Natural killer cell (primary cell): ENCODE measurements at regions not wholly inside any gene's neighbourhood (a gene's known extent, or its start where the extent isn't known, plus 50 kb on each side); places are given as distances from the start of the nearest gene placed in this dataset.

Experiments
- ATAC-seq, 3 donors: fragments of 150-1000 bp in 2 of 3; fragments of 200-7000 bp in 1 of 3; cut with Tn5 transposase; 1 replicate in 1 of 3; 2 replicates in 2 of 3; pipeline ENCODE4 v1.10.0; 2021; ENCODE audit warnings: mild to moderate bottlenecking in 2 of 3, moderate library complexity in 2 of 3
- DNase-seq, 2 donors: peaks; one replicate each; pipeline versions ENCODE4 v3.0.0 to v3.0.0-alpha.2; 2013 to 2021; ENCODE audit warnings: mixed read lengths in 1 of 2
- H3K27ac ChIP-seq: one replicate; pipeline ENCODE4 v1.5.1; 2013; ENCODE audit warnings: mild to moderate bottlenecking, low read length
- H3K27me3 ChIP-seq: one replicate; pipeline ENCODE4 v1.6.1; 2013; ENCODE audit warnings: low read length; ENCODE audit not compliant: control insufficient read depth, insufficient read depth
- H3K36me3 ChIP-seq: one replicate; pipeline ENCODE4 v1.6.1; 2013; ENCODE audit warnings: low read length; ENCODE audit not compliant: control insufficient read depth, insufficient read depth
- H3K4me1 ChIP-seq: one replicate; pipeline ENCODE4 v1.6.1; 2013; ENCODE audit warnings: low read length; ENCODE audit not compliant: control insufficient read depth, insufficient read depth
- H3K4me3 ChIP-seq: one replicate; pipeline ENCODE4 v1.5.1; 2013; ENCODE audit warnings: low read length
- H3K9me3 ChIP-seq: one replicate; pipeline ENCODE4 v1.6.1; 2013; ENCODE audit warnings: low read length; ENCODE audit not compliant: control insufficient read depth, insufficient read depth
- H3K27ac Mint-ChIP-seq, 2 donors: one replicate each; pipeline ENCODE4 v1.8.0; 2022; ENCODE audit warnings: mild to moderate bottlenecking in 2 of 2, mixed read lengths in 2 of 2, moderate library complexity in 1 of 2
- H3K27me3 Mint-ChIP-seq, 2 donors: one replicate each; pipeline ENCODE4 v1.8.0; 2022; ENCODE audit warnings: low read depth in 2 of 2, mixed read lengths in 2 of 2
- H3K36me3 Mint-ChIP-seq: one replicate; pipeline ENCODE4 v1.8.0; 2022; ENCODE audit warnings: mixed read lengths
- H3K4me1 Mint-ChIP-seq, 2 donors: one replicate each; pipeline ENCODE4 v1.8.0; 2022; ENCODE audit warnings: mixed read lengths in 2 of 2
- H3K4me3 Mint-ChIP-seq: one replicate; pipeline ENCODE4 v1.8.0; 2022; ENCODE audit warnings: mild to moderate bottlenecking, moderate library complexity, mixed read lengths
- H3K9me3 Mint-ChIP-seq, 2 donors: one replicate each; pipeline ENCODE4 v1.8.0; 2022; ENCODE audit warnings: mixed read lengths in 2 of 2
- CTCF ChIP-seq: fragments of 200-600 bp; IDR thresholded peaks from one replicate; pipeline ENCODE4 v1.8.0; 2022; ENCODE audit warnings: antibody characterized with exemption
- WGBS: methylation state at CpG from one replicate; pipeline ENCODE4 v1.1.7; 2013; ENCODE audit warnings: missing lambda C conversion rate; ENCODE audit not compliant: insufficient coverage; 5-methylcytosine and 5-hydroxymethylcytosine counted together
- intact Hi-C: fragments of 100-400 bp; cut with micrococcal nuclease; formaldehyde crosslinking; loops from one replicate; pipeline ENCODE4 v1.14.2; 2022

DNA sequence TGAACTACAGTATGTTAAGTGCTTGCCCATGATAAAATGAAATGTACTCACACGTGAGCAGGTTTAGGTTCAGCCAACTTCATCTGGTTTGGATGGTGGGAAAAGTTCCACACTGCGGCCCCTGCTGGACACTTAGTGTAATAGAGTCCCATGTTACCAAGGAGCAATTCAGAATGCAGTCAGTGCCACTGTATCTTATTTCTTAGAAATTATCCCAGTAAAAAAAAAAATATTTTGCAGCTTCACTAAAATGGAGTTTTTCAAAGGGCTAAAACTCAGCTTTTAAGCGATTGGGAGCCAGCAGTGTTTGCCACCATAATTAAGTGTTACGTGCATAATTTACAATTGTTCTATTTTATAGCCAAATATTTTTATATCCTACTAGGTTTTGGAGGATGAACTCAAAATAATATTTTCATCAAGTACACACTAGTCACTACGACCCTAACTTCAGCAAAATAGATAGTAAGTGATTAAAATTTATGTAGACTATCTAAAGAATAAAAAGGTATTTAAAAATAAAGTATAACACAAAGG, 371.7 kb upstream of the GBE1 start:
- Histone ChIP-seq H3K4me3 (no peak overlapping the region), H3K4me1 (no peaks in the 10 kb centered on the region), H3K27me3 (no peaks in the 10 kb centered on the region), H3K36me3 (no peaks in the 10 kb centered on the region), H3K27ac (no peak overlapping the region), H3K9me3 (no peaks in the 10 kb centered on the region)
- WGBS = 31% methylated on average over 3 of the region's 5 CpGs
- ATAC-seq (peak; percentile 40 to 68 (median 65)), DNase-seq (peak in 1 of 2 donors; percentile 63)
- H3K27ac Mint-ChIP-seq = no peak overlapping the region
- H3K4me3 Mint-ChIP-seq = no peak overlapping the region
- no peaks in the 10 kb centered on the region for H3K27me3 Mint-ChIP-seq
- no peaks in the 10 kb centered on the region for H3K9me3 Mint-ChIP-seq
- H3K36me3 Mint-ChIP-seq = no peaks in the 10 kb centered on the region
- peak; percentile 61 for TF ChIP-seq CTCF
- intact Hi-C loops = loop anchor here (1.0 kb wide), 2 partner anchors 467 to 643 kb away; no protein-coding TSS in a partner anchor
- no peaks in the 10 kb centered on the region for H3K4me1 Mint-ChIP-seq

- Mint-ChIP-seq H3K27ac (no peak overlapping the region), H3K27me3 (no peaks in the 10 kb centered on the region), H3K36me3 (no peaks in the 10 kb centered on the region), H3K4me3 (no peak overlapping the region), H3K9me3 (no peaks in the 10 kb centered on the region), H3K4me1 (no peaks in the 10 kb centered on the region)
- Histone ChIP-seq H3K4me3 (no peak overlapping the region), H3K4me1 (no peaks in the 10 kb centered on the region), H3K9me3 (no peaks in the 10 kb centered on the region), H3K27ac (no peak overlapping the region), H3K27me3 (no peaks in the 10 kb centered on the region), H3K36me3 (no peaks in the 10 kb centered on the region)
- no peak for DNase-seq
- 97% methylated on average over 2 of the region's 3 CpGs for WGBS
- ATAC-seq = no peak
- TF ChIP-seq CTCF = no peak
- intact Hi-C loops = loop anchor here (1.0 kb wide), 2 partner anchors 466 to 642 kb away; no protein-coding TSS in a partner anchor
Measured at GRCh38 chr3:82132210-82133069, 371.0 kb upstream of the GBE1 start.

DNA sequence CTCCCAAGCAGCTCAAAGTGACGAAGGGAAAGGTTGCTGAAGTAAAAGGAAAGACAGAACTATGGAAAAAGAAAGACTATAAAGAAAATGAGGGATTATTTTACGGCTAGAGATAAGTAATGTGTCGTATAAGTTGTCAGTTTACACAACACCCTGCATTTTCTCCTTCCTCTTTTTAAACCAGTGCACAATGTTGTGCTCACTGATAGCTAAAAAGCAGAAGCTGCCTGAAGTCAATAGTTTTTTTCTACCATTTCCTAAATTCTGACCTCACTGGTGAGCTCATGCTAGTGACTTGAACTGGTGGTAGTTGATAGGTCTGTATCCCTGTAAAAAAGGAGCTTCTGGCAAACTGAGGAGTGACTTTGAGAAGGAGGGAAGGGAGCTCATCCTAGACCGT, 368.6 kb upstream of the GBE1 start:
- Mint-ChIP-seq H3K4me1 (no peaks in the 10 kb centered on the region), H3K27me3 (no peaks in the 10 kb centered on the region), H3K9me3 (no peaks in the 10 kb centered on the region), H3K4me3 (no peak overlapping the region), H3K36me3 (no peaks in the 10 kb centered on the region), H3K27ac (no peak overlapping the region)
- 47% methylated on average over 2 of the region's 4 CpGs for WGBS
- H3K27ac ChIP-seq = no peak overlapping the region
- ATAC-seq = peak in 2 of 3 donors; percentile 35 to 77
- no peak for TF ChIP-seq CTCF
- no peaks in the 10 kb centered on the region for H3K4me1 ChIP-seq
- H3K4me3 ChIP-seq = no peak overlapping the region
- DNase-seq = no peak
- H3K27me3 ChIP-seq = no peaks in the 10 kb centered on the region
- H3K36me3 ChIP-seq = no peaks in the 10 kb centered on the region
- H3K9me3 ChIP-seq = no peaks in the 10 kb centered on the region
- intact Hi-C loops = no loop called here
